WTC11 (cell line): ENCODE measurements at regions not wholly inside any gene's neighbourhood (a gene's known extent, or its start where the extent isn't known, plus 50 kb on each side); places are given as distances from the start of the nearest gene placed in this dataset.

Experiments used
- ATAC-seq: fragments of 200-7000 bp; cut with Tn5 transposase; 2 replicates; pipeline ENCODE4 v1.10.0; 2021; ENCODE audit warnings: mild to moderate bottlenecking, moderate library complexity
- CTCF ChIA-PET: fragments of 300-600 bp; sonication (Branson Sonifier 250); formaldehyde crosslinking; loops from one replicate; lab custom pipeline; 2021; ENCODE audit warnings: antibody characterized with exemption; lab: Charles Lee
- POLR2A ChIA-PET: fragments of 350-600 bp; sonication (Branson Sonifier 250); formaldehyde crosslinking; loops from one replicate; lab custom pipeline; 2021; ENCODE audit warnings: antibody characterized with exemption; lab: Charles Lee
- DNase-seq: peaks from one replicate; pipeline ENCODE4 v3.0.0; 2021; ENCODE audit warnings: low spot score
- H3K27ac Mint-ChIP-seq: 2 replicates; pipeline ENCODE4 v1.8.0; 2021; ENCODE audit warnings: mixed read lengths
- H3K27me3 Mint-ChIP-seq: 2 replicates; pipeline ENCODE4 v1.8.0; 2021; ENCODE audit warnings: low read depth, mild to moderate bottlenecking, moderate library complexity, mixed read lengths
- H3K36me3 Mint-ChIP-seq: 2 replicates; pipeline ENCODE4 v1.8.0; 2021; ENCODE audit warnings: mixed read lengths
- H3K4me1 Mint-ChIP-seq: 2 replicates; pipeline ENCODE4 v1.8.0; 2022; ENCODE audit warnings: mixed read lengths
- H3K4me3 Mint-ChIP-seq: 2 replicates; pipeline ENCODE4 v1.8.0; 2021; ENCODE audit warnings: mild to moderate bottlenecking, moderate library complexity, mixed read lengths
- H3K9me3 Mint-ChIP-seq: 2 replicates; pipeline ENCODE4 v1.8.0; 2021; ENCODE audit warnings: mixed read lengths
- CBFB ChIP-seq: sonication (generic); formaldehyde crosslinking; IDR thresholded peaks from 2 replicates; pipeline ENCODE4 v1.8.1; 2022; ENCODE audit warnings: mild to moderate bottlenecking, low read depth, missing genetic modification reagents
- ETV6 ChIP-seq: sonication (generic); formaldehyde crosslinking; IDR thresholded peaks from 2 replicates; pipeline ENCODE4 v1.8.1; 2022; ENCODE audit warnings: mild to moderate bottlenecking, missing genetic modification reagents
- GRHL2 ChIP-seq: fragments of 250-450 bp; sonication (Bioruptor Pico); IDR thresholded peaks from 2 replicates; pipeline ENCODE4 v1.8.0; 2022; ENCODE audit warnings: mild to moderate bottlenecking, moderate library complexity; ENCODE audit not compliant: insufficient replicate concordance, severe bottlenecking
- HMGA2 ChIP-seq: fragments of 250-450 bp; sonication (Bioruptor Pico); IDR thresholded peaks from 2 replicates; pipeline ENCODE4 v1.4.0; 2021; ENCODE audit warnings: mild to moderate bottlenecking, moderate library complexity
- PRRX2 ChIP-seq: fragments of 250-450 bp; sonication (Bioruptor Pico); IDR thresholded peaks from 2 replicates; pipeline ENCODE4 v1.8.0; 2021; ENCODE audit warnings: mild to moderate bottlenecking
- SMAD4 ChIP-seq: sonication (generic); formaldehyde crosslinking; IDR thresholded peaks from 2 replicates; pipeline ENCODE4 v1.8.0; 2022; ENCODE audit warnings: mild to moderate bottlenecking, missing genetic modification reagents
- ZBTB21 ChIP-seq: sonication (generic); formaldehyde crosslinking; IDR thresholded peaks from 2 replicates; pipeline ENCODE4 v1.8.1; 2023; ENCODE audit warnings: mild to moderate bottlenecking, missing genetic modification reagents, borderline replicate concordance
- ZNF138 ChIP-seq: sonication (generic); formaldehyde crosslinking; conservative IDR thresholded peaks from 2 replicates; pipeline ENCODE4 v1.8.1; 2022; ENCODE audit warnings: mild to moderate bottlenecking, moderate library complexity, missing genetic modification reagents
- ZNF396 ChIP-seq: fragments of 250-450 bp; sonication (Bioruptor Pico); IDR thresholded peaks from 2 replicates; pipeline ENCODE4 v1.8.0; 2021; ENCODE audit warnings: mild to moderate bottlenecking, moderate library complexity, borderline replicate concordance
- ZNF423 ChIP-seq: fragments of 250-450 bp; sonication (Bioruptor Pico); IDR thresholded peaks from 2 replicates; pipeline ENCODE4 v2.1.2; 2022; ENCODE audit warnings: mild to moderate bottlenecking, moderate library complexity
- TF ChIP-seq, protein P1 (sequence below): sonication (generic); formaldehyde crosslinking; IDR thresholded peaks from 2 replicates; pipeline ENCODE4 v1.8.1; 2023; ENCODE audit warnings: mild to moderate bottlenecking, missing genetic modification reagents, borderline replicate concordance
- TF ChIP-seq, protein P2 (sequence below): fragments of 200-600 bp; IDR thresholded peaks from 2 replicates; pipeline ENCODE4 v1.8.0; 2022; ENCODE audit warnings: antibody characterized with exemption
- TF ChIP-seq, protein P3 (sequence below): sonication (generic); formaldehyde crosslinking; IDR thresholded peaks from 2 replicates; pipeline ENCODE4 v1.8.0; 2022; ENCODE audit warnings: missing genetic modification reagents
- TF ChIP-seq, protein P4 (sequence below): fragments of 250-450 bp; sonication (Bioruptor Pico); IDR thresholded peaks from 2 replicates; pipeline ENCODE4 v2.1.2; 2022; ENCODE audit warnings: mild to moderate bottlenecking, moderate library complexity

DNA sequence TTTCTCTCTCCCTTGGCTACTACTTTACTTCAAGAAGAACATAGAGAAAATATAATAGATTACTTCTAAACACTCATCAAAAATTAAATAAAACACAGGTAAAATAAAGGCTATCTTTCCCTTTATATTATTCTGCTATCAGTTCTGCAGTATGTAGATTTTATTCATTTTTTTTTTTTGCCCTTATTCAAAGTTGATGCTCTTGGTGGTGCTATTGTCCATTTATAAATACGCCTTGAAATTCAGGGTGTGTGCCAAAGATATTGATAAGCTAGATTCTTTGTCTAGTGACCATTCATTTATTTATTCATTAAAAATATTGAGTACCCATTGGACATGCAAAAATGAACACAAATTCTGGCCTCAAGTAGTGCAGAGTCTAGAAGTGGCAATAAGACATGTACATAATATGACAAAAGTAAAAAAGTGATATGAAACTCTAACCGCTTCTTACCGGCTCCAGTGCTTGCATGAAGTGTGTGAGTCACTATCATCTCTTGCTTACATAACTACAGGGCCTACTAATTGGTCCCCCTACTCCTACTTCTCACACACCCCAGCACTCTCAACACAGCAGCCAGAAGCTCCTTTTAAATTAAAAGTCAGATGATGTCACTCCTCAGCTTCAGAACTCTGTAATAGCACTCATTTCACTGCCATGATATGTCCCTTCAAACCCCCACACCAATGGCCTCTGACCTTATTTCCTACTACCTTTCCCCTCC lies 208.3 kb upstream of the FANCL start:
- ChIA-PET POLR2A (no interaction called here), CTCF (interaction anchor here (0.6 to 4.3 kb wide), 19 partner anchors 14 to 690 kb away, joined by 3 to 58 read pairs (median 4); no protein-coding TSS in a partner anchor)
- Mint-ChIP-seq H3K4me1 (peaks cover 33% of the 10 kb centered on the region), H3K9me3 (peaks cover 4% of the 10 kb centered on the region; the same call in 1 of the 2 replicates), H3K36me3 (no peaks in the 10 kb centered on the region), H3K27ac (peak overlapping the region; percentile 71), H3K4me3 (no peak overlapping the region), H3K27me3 (no peaks in the 10 kb centered on the region)
- TF ChIP-seq ZNF423 (CRISPR knock-in tag) (no peak), GRHL2 (CRISPR knock-in tag) (no peak), CBFB (CRISPR knock-in tag) (no peak)
- ATAC-seq (peak; percentile 15; the same call in 1 of the 2 replicates), DNase-seq (no peak)

DNA sequence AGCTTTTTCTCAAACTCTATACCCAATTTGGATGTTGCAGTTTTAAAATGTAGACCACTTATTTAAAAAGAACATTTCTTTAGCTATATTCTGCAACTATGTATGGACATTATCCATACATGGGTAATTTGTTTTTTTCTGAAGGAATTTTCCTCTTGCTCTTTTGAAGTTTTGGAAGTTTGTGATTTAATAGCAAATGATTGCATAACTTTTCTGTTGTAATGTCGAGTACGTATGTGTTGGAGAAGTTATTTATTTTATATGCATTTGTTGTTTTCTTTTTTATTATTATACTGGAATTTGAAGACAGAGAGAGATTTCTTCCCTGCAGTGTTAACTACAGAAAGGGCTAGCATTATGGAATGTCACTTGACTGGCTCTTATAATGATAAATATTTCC lies 207.7 kb upstream of the FANCL start:
- H3K27me3 Mint-ChIP-seq = no peaks in the 10 kb centered on the region
- peaks cover 37% of the 10 kb centered on the region for H3K4me1 Mint-ChIP-seq
- no peak overlapping the region for H3K4me3 Mint-ChIP-seq
- TF ChIP-seq, protein P1, sequence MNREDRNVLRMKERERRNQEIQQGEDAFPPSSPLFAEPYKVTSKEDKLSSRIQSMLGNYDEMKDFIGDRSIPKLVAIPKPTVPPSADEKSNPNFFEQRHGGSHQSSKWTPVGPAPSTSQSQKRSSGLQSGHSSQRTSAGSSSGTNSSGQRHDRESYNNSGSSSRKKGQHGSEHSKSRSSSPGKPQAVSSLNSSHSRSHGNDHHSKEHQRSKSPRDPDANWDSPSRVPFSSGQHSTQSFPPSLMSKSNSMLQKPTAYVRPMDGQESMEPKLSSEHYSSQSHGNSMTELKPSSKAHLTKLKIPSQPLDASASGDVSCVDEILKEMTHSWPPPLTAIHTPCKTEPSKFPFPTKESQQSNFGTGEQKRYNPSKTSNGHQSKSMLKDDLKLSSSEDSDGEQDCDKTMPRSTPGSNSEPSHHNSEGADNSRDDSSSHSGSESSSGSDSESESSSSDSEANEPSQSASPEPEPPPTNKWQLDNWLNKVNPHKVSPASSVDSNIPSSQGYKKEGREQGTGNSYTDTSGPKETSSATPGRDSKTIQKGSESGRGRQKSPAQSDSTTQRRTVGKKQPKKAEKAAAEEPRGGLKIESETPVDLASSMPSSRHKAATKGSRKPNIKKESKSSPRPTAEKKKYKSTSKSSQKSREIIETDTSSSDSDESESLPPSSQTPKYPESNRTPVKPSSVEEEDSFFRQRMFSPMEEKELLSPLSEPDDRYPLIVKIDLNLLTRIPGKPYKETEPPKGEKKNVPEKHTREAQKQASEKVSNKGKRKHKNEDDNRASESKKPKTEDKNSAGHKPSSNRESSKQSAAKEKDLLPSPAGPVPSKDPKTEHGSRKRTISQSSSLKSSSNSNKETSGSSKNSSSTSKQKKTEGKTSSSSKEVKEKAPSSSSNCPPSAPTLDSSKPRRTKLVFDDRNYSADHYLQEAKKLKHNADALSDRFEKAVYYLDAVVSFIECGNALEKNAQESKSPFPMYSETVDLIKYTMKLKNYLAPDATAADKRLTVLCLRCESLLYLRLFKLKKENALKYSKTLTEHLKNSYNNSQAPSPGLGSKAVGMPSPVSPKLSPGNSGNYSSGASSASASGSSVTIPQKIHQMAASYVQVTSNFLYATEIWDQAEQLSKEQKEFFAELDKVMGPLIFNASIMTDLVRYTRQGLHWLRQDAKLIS (CRISPR knock-in tag) = no peak
- H3K36me3 Mint-ChIP-seq = no peaks in the 10 kb centered on the region
- no peaks in the 10 kb centered on the region for H3K9me3 Mint-ChIP-seq
- DNase-seq = no peak
- ChIA-PET POLR2A (interaction anchor here (1.1 kb wide), 1 partner anchor 105 kb away, joined by 4 read pairs; no protein-coding TSS in a partner anchor), CTCF (interaction anchor here (0.5 to 4.3 kb wide), 29 partner anchors 9 to 728 kb away, joined by 3 to 58 read pairs (median 4); partner anchors contain the start of gene FANCL)
- ATAC-seq = no peak
- H3K27ac Mint-ChIP-seq = no peak overlapping the region

DNA sequence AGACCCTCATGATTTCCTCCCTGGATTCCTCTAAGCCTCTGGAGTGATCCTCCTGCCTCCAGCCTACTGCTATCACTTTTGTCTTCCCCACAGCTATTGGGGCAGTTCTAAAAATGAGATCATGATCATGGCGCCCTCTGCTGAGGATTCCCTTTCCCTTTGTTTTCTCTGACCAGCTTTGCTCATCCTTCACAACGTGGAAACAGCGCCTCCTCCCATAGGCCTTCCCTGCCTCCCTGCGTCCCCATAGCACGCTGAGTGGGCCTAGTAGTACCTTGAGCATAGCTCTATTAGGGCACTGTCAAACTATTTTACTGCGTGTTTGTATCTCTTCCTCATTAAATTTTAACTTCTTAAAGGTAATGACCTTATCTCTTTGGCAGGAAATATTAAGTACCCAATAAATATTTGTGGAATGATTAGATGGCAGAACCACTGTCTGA lies 207.0 kb upstream of the FANCL start:
- POLR2A ChIA-PET = interaction anchor here (1.1 kb wide), 1 partner anchor 106 kb away, joined by 4 read pairs; no protein-coding TSS in a partner anchor
- TF ChIP-seq, protein P2, sequence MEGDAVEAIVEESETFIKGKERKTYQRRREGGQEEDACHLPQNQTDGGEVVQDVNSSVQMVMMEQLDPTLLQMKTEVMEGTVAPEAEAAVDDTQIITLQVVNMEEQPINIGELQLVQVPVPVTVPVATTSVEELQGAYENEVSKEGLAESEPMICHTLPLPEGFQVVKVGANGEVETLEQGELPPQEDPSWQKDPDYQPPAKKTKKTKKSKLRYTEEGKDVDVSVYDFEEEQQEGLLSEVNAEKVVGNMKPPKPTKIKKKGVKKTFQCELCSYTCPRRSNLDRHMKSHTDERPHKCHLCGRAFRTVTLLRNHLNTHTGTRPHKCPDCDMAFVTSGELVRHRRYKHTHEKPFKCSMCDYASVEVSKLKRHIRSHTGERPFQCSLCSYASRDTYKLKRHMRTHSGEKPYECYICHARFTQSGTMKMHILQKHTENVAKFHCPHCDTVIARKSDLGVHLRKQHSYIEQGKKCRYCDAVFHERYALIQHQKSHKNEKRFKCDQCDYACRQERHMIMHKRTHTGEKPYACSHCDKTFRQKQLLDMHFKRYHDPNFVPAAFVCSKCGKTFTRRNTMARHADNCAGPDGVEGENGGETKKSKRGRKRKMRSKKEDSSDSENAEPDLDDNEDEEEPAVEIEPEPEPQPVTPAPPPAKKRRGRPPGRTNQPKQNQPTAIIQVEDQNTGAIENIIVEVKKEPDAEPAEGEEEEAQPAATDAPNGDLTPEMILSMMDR = peak; percentile 42; the same call in 1 of the 2 replicates
- TF ChIP-seq PRRX2 = peak; percentile 43; the same call in 1 of the 2 replicates
- TF ChIP-seq, protein P1 (CRISPR knock-in tag) = no peak; the same call in 1 of the 2 replicates
- TF ChIP-seq, protein P3, sequence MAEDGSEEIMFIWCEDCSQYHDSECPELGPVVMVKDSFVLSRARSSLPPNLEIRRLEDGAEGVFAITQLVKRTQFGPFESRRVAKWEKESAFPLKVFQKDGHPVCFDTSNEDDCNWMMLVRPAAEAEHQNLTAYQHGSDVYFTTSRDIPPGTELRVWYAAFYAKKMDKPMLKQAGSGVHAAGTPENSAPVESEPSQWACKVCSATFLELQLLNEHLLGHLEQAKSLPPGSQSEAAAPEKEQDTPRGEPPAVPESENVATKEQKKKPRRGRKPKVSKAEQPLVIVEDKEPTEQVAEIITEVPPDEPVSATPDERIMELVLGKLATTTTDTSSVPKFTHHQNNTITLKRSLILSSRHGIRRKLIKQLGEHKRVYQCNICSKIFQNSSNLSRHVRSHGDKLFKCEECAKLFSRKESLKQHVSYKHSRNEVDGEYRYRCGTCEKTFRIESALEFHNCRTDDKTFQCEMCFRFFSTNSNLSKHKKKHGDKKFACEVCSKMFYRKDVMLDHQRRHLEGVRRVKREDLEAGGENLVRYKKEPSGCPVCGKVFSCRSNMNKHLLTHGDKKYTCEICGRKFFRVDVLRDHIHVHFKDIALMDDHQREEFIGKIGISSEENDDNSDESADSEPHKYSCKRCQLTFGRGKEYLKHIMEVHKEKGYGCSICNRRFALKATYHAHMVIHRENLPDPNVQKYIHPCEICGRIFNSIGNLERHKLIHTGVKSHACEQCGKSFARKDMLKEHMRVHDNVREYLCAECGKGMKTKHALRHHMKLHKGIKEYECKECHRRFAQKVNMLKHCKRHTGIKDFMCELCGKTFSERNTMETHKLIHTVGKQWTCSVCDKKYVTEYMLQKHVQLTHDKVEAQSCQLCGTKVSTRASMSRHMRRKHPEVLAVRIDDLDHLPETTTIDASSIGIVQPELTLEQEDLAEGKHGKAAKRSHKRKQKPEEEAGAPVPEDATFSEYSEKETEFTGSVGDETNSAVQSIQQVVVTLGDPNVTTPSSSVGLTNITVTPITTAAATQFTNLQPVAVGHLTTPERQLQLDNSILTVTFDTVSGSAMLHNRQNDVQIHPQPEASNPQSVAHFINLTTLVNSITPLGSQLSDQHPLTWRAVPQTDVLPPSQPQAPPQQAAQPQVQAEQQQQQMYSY = no peak
- TF ChIP-seq SMAD4 = no peak
- TF ChIP-seq, protein P4, sequence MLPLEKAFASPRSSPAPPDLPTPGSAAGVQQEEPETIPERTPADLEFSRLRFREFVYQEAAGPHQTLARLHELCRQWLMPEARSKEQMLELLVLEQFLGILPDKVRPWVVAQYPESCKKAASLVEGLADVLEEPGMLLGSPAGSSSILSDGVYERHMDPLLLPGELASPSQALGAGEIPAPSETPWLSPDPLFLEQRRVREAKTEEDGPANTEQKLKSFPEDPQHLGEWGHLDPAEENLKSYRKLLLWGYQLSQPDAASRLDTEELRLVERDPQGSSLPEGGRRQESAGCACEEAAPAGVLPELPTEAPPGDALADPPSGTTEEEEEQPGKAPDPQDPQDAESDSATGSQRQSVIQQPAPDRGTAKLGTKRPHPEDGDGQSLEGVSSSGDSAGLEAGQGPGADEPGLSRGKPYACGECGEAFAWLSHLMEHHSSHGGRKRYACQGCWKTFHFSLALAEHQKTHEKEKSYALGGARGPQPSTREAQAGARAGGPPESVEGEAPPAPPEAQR (CRISPR knock-in tag) = peak; percentile 53; the same call in 1 of the 2 replicates
- TF ChIP-seq HMGA2 (CRISPR knock-in tag) = no peak
- 0 out of 2 replicates have a peak, but pooled peaks have one; percentile 28 for TF ChIP-seq ZNF138 (CRISPR knock-in tag)
- TF ChIP-seq ZNF396 = no peak
- peak; percentile 72; the same call in 1 of the 2 replicates for TF ChIP-seq ETV6
- peak; percentile 68; the same call in 1 of the 2 replicates for TF ChIP-seq ZBTB21 (CRISPR knock-in tag)

More for the DNA sequence above, 207.0 kb upstream of the FANCL start:
- no peaks in the 10 kb centered on the region for H3K27me3 Mint-ChIP-seq
- no peaks in the 10 kb centered on the region for H3K9me3 Mint-ChIP-seq
- ATAC-seq (peak; percentile 97), DNase-seq (peak; percentile 83)
- H3K27ac Mint-ChIP-seq = peak overlapping the region; percentile 67
- CTCF ChIA-PET = interaction anchor here (0.5 to 4.3 kb wide), 45 partner anchors 9 to 728 kb away, joined by 3 to 58 read pairs (median 4); partner anchors contain the start of genes FANCL and VRK2
- H3K4me3 Mint-ChIP-seq = no peak overlapping the region
- no peaks in the 10 kb centered on the region for H3K36me3 Mint-ChIP-seq
- H3K4me1 Mint-ChIP-seq = peaks cover 41% of the 10 kb centered on the region
